H1 (cell line): ENCODE measurements at regions not wholly inside any gene's neighbourhood (a gene's known extent, or its start where the extent isn't known, plus 50 kb on each side); places are given as distances from the start of the nearest gene placed in this dataset.

Experiments
- CTCF ChIA-PET: fragments of 300-600 bp; sonication (Branson Sonifier 250); formaldehyde crosslinking; loops from one replicate; lab custom pipeline; 2021; ENCODE audit not compliant: partially characterized antibody; lab: Charles Lee
- POLR2A ChIA-PET: fragments of 300-600 bp; sonication (Branson Sonifier 250); formaldehyde crosslinking; loops from one replicate; lab custom pipeline; 2021; ENCODE audit warnings: inconsistent platforms; ENCODE audit not compliant: partially characterized antibody; lab: Charles Lee
- DNase-seq, 2 experiments: peaks; one replicate each; pipeline versions ENCODE4 v3.0.0 to v3.0.0-alpha.2; 2010 to 2022; ENCODE audit warnings: low spot score in 2 of 2, low read depth in 1 of 2, mixed read lengths in 1 of 2
- FAIRE-seq: peaks from 2 replicates; lab custom pipeline; 2011; peaks lifted over from hg19 to GRCh38; lab: Jason Lieb, UNC
- H2AFZ ChIP-seq: 2 replicates; pipeline ENCODE4 v1.8.1; 2012; ENCODE audit warnings: low read length, inconsistent platforms
- H2AK5ac ChIP-seq: 2 replicates; pipeline ENCODE4 v1.6.1; 2013; ENCODE audit warnings: low read depth, low read length
- H2BK120ac ChIP-seq: replicated peaks from 2 replicates; pipeline ENCODE3; 2013; ENCODE audit warnings: low read depth, low read length, inconsistent platforms
- H2BK12ac ChIP-seq: 2 replicates; pipeline ENCODE4 v1.6.1; 2013; ENCODE audit warnings: low read depth, low read length
- H2BK15ac ChIP-seq: 2 replicates; pipeline ENCODE4 v1.6.1; 2013; ENCODE audit warnings: low read length
- H2BK20ac ChIP-seq: 2 replicates; pipeline ENCODE4 v1.6.1; 2013; ENCODE audit warnings: low read length
- H2BK5ac ChIP-seq: 2 replicates; pipeline ENCODE4 v1.6.1; 2013; ENCODE audit warnings: low read depth, low read length
- H3K14ac ChIP-seq: 2 replicates; pipeline ENCODE4 v1.6.1; 2013; ENCODE audit warnings: inconsistent platforms; ENCODE audit not compliant: insufficient read length
- H3K18ac ChIP-seq: 2 replicates; pipeline ENCODE4 v1.6.1; 2013; ENCODE audit warnings: low read length; ENCODE audit errors: extremely low read depth
- H3K23ac ChIP-seq: 2 replicates; pipeline ENCODE4 v1.6.1; 2013; ENCODE audit warnings: inconsistent platforms; ENCODE audit not compliant: insufficient read length
- H3K23me2 ChIP-seq: 2 replicates; pipeline ENCODE4 v1.6.1; 2013; ENCODE audit warnings: low read depth, low read length
- H3K27ac ChIP-seq: 2 replicates; pipeline ENCODE4 v1.6.1; 2011; ENCODE audit warnings: low read depth, low read length, inconsistent platforms
- H3K27me3 ChIP-seq, 4 experiments: replicated peaks in 1 of 4; 1 replicate in 1 of 4; 2 replicates in 3 of 4; pipeline versions ENCODE4 v1.6.1 to v1.8.1; 2011 to 2013; ENCODE audit warnings: low read length in 3 of 4, mild to moderate bottlenecking in 3 of 4, inconsistent platforms in 2 of 4, mixed read lengths in 2 of 4, moderate library complexity in 1 of 4; ENCODE audit not compliant: control insufficient read depth in 3 of 4, insufficient read depth in 3 of 4; ENCODE audit errors: extremely low read depth in 1 of 4
- H3K36me3 ChIP-seq, 4 experiments: 2 replicates each; pipeline versions ENCODE4 v1.6.1 to v1.8.1; 2011 to 2013; ENCODE audit warnings: mild to moderate bottlenecking in 4 of 4, low read length in 3 of 4, moderate library complexity in 2 of 4, control low read depth in 1 of 4, inconsistent platforms in 1 of 4; ENCODE audit not compliant: insufficient read depth in 4 of 4, control insufficient read depth in 2 of 4
- H3K4ac ChIP-seq: replicated peaks from 2 replicates; pipeline ENCODE3; 2013; ENCODE audit warnings: low read length, low read depth, mixed read lengths, inconsistent platforms; ENCODE audit not compliant: insufficient read length
- H3K4me1 ChIP-seq, 4 experiments: replicated peaks in 1 of 4; 1 replicate in 1 of 4; 2 replicates in 3 of 4; pipeline versions ENCODE4 v1.6.1 to v1.8.1; 2011 to 2013; ENCODE audit warnings: low read length in 3 of 4, inconsistent platforms in 2 of 4, mixed read lengths in 1 of 4; ENCODE audit not compliant: insufficient read depth in 4 of 4, control insufficient read depth in 3 of 4
- H3K4me2 ChIP-seq, 2 experiments: 2 replicates each; pipeline versions ENCODE4 v1.6.1 to v1.8.1; 2011 to 2013; ENCODE audit warnings: low read depth in 2 of 2, low read length in 2 of 2, control low read depth in 1 of 2, inconsistent platforms in 1 of 2, mild to moderate bottlenecking in 1 of 2; ENCODE audit not compliant: insufficient read depth in 1 of 2
- H3K4me3 ChIP-seq, 4 experiments: fragments of 200-600, 300-600 bp in 1 of 4; sonication (generic), shearing (Covaris generic), sonication (Bioruptor Twin) in 1 of 4; 2 replicates each; pipeline versions ENCODE4 v1.5.1 to v1.8.1; 2011 to 2016; ENCODE audit warnings: low read length in 4 of 4, low read depth in 3 of 4, control low read depth in 2 of 4, inconsistent platforms in 2 of 4, mild to moderate bottlenecking in 2 of 4, mixed read lengths in 1 of 4, moderate library complexity in 1 of 4; ENCODE audit not compliant: insufficient read depth in 2 of 4; ENCODE audit errors: extremely low read depth in 1 of 4
- H3K56ac ChIP-seq: replicated peaks from 2 replicates; pipeline ENCODE3; 2013; ENCODE audit warnings: low read depth, mild to moderate bottlenecking, mixed read lengths, low read length, inconsistent platforms; ENCODE audit not compliant: insufficient read length
- H3K79me1 ChIP-seq: 2 replicates; pipeline ENCODE4 v1.6.1; 2013; ENCODE audit warnings: low read depth, low read length, control low read depth
- H3K79me2 ChIP-seq, 2 experiments: 2 replicates each; pipeline versions ENCODE4 v1.6.1 to v1.8.1; 2012 to 2013; ENCODE audit warnings: low read length in 2 of 2, mild to moderate bottlenecking in 2 of 2, inconsistent platforms in 1 of 2; ENCODE audit not compliant: insufficient read depth in 2 of 2, control insufficient read depth in 1 of 2
- H3K9ac ChIP-seq, 4 experiments: replicated peaks in 1 of 4; 1 replicate in 1 of 4; 2 replicates in 3 of 4; pipeline versions ENCODE4 v1.6.1 to v1.8.1; 2011 to 2013; ENCODE audit warnings: low read depth in 3 of 4, low read length in 3 of 4, control low read depth in 2 of 4, mild to moderate bottlenecking in 2 of 4, moderate library complexity in 2 of 4, inconsistent platforms in 1 of 4; ENCODE audit errors: extremely low read depth in 1 of 4
- H3K9me3 ChIP-seq, 2 experiments: 2 replicates each; pipeline versions ENCODE4 v1.6.1 to v1.8.1; 2012 to 2013; ENCODE audit warnings: mild to moderate bottlenecking in 2 of 2, moderate library complexity in 2 of 2, control low read depth in 1 of 2, inconsistent platforms in 1 of 2, low read depth in 1 of 2, low read length in 1 of 2, mixed read lengths in 1 of 2; ENCODE audit not compliant: insufficient read depth in 2 of 2
- H4K20me1 ChIP-seq, 2 experiments: replicated peaks in 1 of 2; 2 replicates each; pipeline versions ENCODE3 to v1.8.1; 2011 to 2013; ENCODE audit warnings: inconsistent platforms in 2 of 2, low read length in 2 of 2, mild to moderate bottlenecking in 1 of 2; ENCODE audit not compliant: insufficient read depth in 2 of 2, control insufficient read depth in 1 of 2
- H4K5ac ChIP-seq: 2 replicates; pipeline ENCODE4 v1.6.1; 2013; ENCODE audit warnings: low read length, low read depth, mixed read lengths, inconsistent platforms; ENCODE audit not compliant: insufficient read length
- H4K8ac ChIP-seq: 2 replicates; pipeline ENCODE4 v1.8.0; 2013; ENCODE audit warnings: mild to moderate bottlenecking, moderate library complexity, low read length, inconsistent platforms; ENCODE audit not compliant: insufficient read depth; ENCODE audit errors: extremely low read depth
- H4K91ac ChIP-seq: replicated peaks from 2 replicates; pipeline ENCODE3; 2013; ENCODE audit warnings: low read length, mixed read lengths, inconsistent platforms; ENCODE audit not compliant: insufficient read length
- ATF2 ChIP-seq: IDR thresholded peaks from 2 replicates; pipeline ENCODE4 v1.6.1; 2012; ENCODE audit warnings: low read length, inconsistent platforms
- CREB1 ChIP-seq: IDR thresholded peaks from 2 replicates; pipeline ENCODE4 v1.6.1; 2012; ENCODE audit warnings: inconsistent platforms
- POU5F1 ChIP-seq: IDR thresholded peaks from 2 replicates; pipeline ENCODE4 v1.6.1; 2011; ENCODE audit warnings: low read depth, mild to moderate bottlenecking, low read length, moderate library complexity
- WGBS, 2 experiments: shearing (Covaris generic) in 1 of 2; methylation state at CpG; one replicate each; pipeline versions ENCODE4 v1.1.6 to v1.1.7; 2013 to 2015; ENCODE audit warnings: low lambda C conversion rate in 2 of 2, mixed read lengths in 2 of 2, inconsistent platforms in 1 of 2, low coverage in 1 of 2, missing lambda C conversion rate in 1 of 2; ENCODE audit not compliant: insufficient replicate concordance in 2 of 2, insufficient coverage in 1 of 2, insufficient read length in 1 of 2; ENCODE audit errors: extremely low coverage in 1 of 2, missing lambda C conversion rate in 1 of 2; 5-methylcytosine and 5-hydroxymethylcytosine counted together

GRCh38 chr15:58260725-58261267 is 122.6 kb downstream of the AQP9 start:
- H3K18ac ChIP-seq = peak overlapping the region; percentile 19; the same call in 1 of the 2 replicates
- H3K56ac ChIP-seq = no peak overlapping the region
- H3K14ac ChIP-seq = no peak overlapping the region
- ChIA-PET POLR2A (no interaction called here), CTCF (interaction anchor here (0.6 to 0.9 kb wide), 2 partner anchors 44 to 377 kb away, joined by 3 read pairs; no protein-coding TSS in a partner anchor)
- 90% methylated on average over 2 of the region's 2 CpGs; no CpG with 5 or more reads in 1 of the 2 experiments for WGBS, 2 experiments
- H3K9me3 ChIP-seq = peaks cover under 1% of the 10 kb centered on the region in 2 experiments; a peak in 1 of 4 replicates
- no peaks in the 10 kb centered on the region for H3K79me2 ChIP-seq
- FAIRE-seq (no peak), DNase-seq (no peak)
- no peak overlapping the region for H4K5ac ChIP-seq
- peak overlapping the region; percentile 13; the same call in 1 of the 2 replicates for H2BK20ac ChIP-seq
- H3K27me3 ChIP-seq = no peaks in the 10 kb centered on the region
- H3K36me3 ChIP-seq = no peaks in the 10 kb centered on the region
- no peak overlapping the region for H3K23ac ChIP-seq
- H3K9ac ChIP-seq = no peak overlapping the region
- peak overlapping the region; percentile 76 for H2BK120ac ChIP-seq
- no peak overlapping the region for H2AFZ ChIP-seq
- H3K4me3 ChIP-seq = no peak overlapping the region
- H2AK5ac ChIP-seq = 0 out of 2 replicates have a peak overlapping the region, but pooled peaks have one; percentile 14
- no peaks in the 10 kb centered on the region for H3K23me2 ChIP-seq
- no peak overlapping the region for H3K27ac ChIP-seq
- no peak overlapping the region for H2BK15ac ChIP-seq
- no peak overlapping the region for H4K8ac ChIP-seq
- peak overlapping the region; percentile 33; the same call in 1 of the 2 replicates for H2BK12ac ChIP-seq
- H2BK5ac ChIP-seq = peak overlapping the region; percentile 18; the same call in 1 of the 2 replicates
- peaks cover 0 to 12% (median 11%) of the 10 kb centered on the region in 4 experiments; a peak in 5 of 7 replicates for H3K4me1 ChIP-seq
- peak overlapping the region; percentile 34 for H3K4ac ChIP-seq
- H3K4me2 ChIP-seq = peak overlapping the region; percentile 8 to 24; a peak in 1 of 4 replicates
- TF ChIP-seq POU5F1 (no peak), CREB1 (no peak), ATF2 (no peak)
- no peaks in the 10 kb centered on the region for H4K20me1 ChIP-seq
- peak overlapping the region; percentile 83 for H4K91ac ChIP-seq
- H3K79me1 ChIP-seq = no peaks in the 10 kb centered on the region
